NCI-H1092 treated with DMSO at 0.1 percent for 48 hours (cell line): ENCODE measurements at regions not wholly inside any gene's neighbourhood (a gene's known extent, or its start where the extent isn't known, plus 50 kb on each side); places are given as distances from the start of the nearest gene placed in this dataset.

ENCODE experiments used
- DNase-seq: peaks from one replicate; lab custom pipeline; 2025; lab: John Stamatoyannopoulos, UW

DNA sequence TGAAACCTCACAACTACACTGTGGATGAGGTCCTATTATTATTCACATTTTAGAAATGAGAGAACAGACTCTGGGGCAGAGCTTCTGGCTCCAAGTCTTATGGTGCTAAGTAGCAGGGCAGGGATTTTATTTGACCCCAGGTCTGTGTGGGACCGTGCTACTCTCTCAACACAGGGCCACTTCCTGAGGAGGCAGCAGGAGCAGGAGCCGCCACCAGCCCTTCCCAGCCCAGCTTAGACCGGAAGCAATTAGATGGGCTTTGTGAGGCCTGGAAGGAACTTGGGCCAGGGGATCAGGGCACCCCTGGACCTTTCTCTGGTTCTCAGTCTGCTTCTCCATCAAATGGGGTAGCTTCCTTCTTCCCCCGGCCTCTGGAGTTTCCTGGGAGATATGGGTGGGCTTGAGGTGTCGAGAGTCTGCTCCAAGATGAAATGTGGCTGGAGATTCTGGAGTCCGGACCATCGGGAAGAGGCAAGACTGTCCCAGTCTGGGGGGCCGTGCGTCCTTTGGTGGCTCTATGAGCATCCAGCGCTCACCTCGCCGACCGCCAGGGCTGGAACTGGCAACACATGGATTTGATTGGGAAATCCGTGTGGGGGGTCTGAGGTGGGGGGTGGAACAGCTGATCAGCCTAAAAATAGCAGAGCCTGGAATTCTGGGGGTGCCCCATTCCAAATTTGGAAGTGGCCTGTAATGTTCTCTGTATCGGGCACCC lies 136.8 kb downstream of the FOXD2 start:
- no peak for DNase-seq

GRCh38 chr1:47575855-47576757 lies 138.3 kb downstream of the FOXD2 start:
- DNase-seq = no peak

DNA sequence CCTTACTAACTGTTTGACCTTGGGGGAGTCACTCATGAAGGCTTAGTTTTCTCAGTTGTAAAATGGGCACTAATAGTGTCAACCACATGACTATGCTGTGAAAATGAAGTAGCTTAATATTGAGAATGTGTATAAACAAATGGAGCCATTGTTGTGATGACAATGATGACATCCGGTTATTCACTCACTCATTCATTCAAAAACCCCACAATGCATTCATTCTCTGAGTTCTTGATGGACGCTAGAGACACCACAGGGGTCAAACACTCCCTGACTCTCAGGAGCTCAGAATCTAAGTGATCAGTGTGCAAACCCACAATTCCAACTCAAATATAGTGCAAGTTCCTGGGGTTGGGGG lies 138.9 kb downstream of the FOXD2 start:
- DNase-seq = no peak

GRCh38 chr1:47577303-47578025 lies 139.6 kb downstream of the FOXD2 start:
- DNase-seq = no peak

DNA sequence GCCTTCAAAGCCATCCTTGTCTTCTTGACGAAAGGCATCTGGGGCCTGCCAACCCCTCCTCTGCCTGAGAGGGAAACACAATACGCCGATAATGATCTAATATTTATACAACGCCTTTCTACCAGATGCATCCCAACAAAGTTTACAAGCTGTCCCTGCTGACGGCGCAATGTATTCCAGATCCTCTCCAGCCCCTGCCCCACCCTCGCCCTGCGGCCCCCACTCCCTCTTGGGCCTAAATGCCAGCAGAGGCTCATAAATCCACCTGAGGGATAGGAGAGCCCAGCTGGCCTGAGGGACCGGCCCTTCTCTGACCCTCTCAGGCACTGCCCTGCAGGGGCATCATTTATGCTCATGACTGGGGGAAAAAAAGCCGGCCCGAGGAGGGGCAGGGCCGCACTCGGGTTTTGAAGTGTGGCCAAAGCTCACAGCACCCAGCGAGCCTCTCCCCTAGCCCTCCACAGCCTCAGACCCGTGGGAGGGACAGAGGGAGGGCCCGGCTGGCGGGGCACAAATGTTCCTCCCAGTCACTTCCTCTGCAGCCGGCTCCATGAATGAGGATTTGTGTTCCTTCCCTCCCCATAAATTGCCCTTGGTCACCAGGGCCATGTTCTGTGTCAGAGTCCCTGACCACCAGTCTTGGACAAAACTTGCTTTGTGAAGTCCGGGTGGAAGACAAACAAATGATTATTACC lies 140.3 kb downstream of the FOXD2 start:
- no peak for DNase-seq

- DNase-seq = no peak
Measured at GRCh38 chr1:47578721-47579419, 141.0 kb downstream of the FOXD2 start.

DNA sequence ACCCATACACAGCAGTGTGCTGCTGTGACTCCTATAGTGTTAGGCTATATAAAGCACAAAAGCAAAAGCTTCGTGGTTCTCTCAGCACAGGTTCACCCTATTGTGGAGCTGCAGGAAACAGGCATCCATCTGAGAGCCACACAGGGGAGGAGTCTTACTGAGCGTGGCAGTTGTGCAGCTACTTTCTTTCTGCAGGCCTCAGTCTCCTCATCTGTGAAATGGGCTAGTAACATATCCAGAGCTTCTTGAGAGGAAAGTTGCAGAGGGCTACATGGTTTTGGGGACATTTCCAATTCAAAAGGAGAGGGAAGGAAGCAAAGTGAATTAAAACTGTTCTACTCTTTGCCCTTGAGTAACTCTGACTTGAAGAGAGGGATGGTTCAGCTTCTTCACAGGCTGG lies 142.0 kb downstream of the FOXD2 start:
- DNase-seq = no peak

DNA sequence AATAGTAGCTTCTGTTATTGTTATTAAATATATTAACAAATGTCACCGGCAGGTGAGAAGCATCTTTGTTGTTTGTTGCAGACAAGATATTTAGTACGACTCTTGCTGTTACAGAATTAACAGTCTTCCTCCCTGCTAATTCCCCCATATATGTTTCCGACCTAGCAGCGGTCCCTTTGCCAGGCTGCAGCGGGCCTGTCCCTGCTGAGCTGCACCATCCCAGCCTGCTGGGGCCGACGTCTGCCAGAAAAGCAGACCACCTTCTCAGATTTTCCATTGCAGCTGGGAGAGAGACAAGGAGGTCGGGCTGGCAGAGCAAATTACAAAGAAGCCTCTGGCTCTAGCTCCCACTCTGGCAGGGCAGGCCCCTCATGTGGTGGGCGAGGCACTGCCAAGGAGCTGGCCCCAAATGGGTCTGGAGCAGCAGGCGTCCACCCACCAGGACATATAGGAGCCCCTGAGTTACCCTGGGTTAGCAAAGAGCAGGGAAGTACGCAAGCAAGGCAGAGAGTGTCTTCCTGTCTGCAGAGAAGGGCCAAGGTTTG lies 142.7 kb downstream of the FOXD2 start:
- no peak for DNase-seq

GRCh38 chr1:47582891-47583608 lies 145.2 kb downstream of the FOXD2 start:
- no peak for DNase-seq

DNA sequence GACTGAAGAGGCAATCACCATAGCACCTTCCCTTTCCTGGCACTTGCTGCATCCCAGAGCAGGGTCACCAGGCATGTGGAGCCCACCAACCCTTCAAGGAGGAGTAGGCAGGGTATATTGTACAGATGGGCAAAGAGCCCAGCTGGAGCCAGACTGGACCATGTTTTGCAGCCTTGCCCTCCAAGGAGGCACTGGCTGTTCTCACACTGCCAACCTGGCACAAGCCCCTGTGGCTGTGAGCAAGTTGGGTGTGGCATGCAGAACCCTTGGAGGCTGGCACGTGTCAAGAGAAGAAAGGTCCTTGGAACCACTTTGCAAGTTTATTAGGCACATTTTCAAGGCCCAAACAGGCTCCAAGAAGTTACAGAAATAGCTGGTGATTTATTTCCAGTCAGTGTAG lies 146.4 kb downstream of the FOXD2 start:
- no peak for DNase-seq

DNA sequence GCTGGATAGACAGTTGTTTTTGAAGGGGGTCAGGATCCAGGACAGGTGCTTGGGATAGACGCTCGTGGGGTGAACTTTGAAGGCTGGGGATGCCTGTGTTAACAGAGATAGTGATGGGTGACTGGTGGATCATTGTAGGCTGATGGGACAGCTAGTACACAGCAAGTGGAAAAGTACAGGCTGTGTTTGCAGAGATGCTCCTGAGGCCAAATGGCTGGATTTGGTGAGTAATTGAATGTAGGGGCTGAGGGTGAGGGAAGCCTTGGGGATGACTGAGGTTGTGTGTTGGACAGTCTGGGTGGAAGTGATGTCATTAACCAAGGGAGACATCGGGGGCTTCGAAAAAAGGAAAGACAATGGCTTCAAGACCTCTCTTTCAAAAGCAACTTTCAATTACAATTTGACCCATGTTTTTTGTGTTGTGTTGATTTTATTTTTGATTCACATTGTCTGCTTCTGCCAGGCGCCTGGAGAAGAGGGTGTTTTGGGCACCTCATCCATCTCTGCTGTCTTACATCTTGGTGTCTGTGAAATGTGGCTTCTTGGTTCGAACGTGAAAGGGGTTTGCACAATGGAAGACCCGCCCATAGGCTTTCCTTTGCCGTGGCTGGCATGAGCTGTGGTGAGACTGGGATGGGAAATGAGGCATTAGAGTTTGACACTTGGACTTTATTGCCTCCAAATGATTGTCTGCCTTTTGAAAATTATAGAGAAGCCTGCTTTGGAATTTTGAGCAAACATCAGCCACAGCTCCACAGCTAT lies 147.5 kb downstream of the FOXD2 start:
- no peak for DNase-seq

DNA sequence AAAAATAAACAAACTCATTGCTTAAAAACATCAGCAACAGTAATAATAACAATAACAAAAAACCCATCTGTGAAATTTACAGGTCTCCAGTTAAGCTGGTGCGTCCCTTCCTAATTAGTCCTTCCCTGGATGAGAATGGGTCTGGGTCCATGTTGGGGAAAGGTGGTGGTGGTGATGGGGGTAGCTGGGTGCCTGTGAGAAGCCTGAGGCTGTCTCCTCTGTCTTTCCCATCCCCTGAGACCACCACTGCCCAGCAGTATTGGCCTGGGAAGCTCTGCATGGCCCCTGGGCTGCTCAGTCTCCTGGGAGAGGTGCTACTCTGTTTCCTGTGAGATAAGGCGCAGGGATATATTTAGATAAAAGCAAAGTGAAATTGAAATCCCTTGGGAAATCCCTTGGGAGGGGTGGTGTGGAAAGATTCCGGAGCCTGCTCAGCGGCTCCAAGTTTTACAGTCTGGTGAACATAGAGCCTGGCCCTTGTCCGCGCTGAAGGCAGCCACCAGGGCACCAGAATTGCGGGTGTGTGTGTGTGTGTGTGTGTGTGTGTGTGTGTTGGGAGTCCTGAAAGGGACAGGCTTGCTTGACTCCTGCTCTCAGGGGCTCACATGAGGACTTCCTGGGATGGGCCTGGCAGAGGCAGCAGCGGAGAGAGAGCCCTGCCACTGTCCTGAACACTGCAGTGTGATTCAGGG lies 150.2 kb downstream of the FOXD2 start:
- DNase-seq = no peak

DNA sequence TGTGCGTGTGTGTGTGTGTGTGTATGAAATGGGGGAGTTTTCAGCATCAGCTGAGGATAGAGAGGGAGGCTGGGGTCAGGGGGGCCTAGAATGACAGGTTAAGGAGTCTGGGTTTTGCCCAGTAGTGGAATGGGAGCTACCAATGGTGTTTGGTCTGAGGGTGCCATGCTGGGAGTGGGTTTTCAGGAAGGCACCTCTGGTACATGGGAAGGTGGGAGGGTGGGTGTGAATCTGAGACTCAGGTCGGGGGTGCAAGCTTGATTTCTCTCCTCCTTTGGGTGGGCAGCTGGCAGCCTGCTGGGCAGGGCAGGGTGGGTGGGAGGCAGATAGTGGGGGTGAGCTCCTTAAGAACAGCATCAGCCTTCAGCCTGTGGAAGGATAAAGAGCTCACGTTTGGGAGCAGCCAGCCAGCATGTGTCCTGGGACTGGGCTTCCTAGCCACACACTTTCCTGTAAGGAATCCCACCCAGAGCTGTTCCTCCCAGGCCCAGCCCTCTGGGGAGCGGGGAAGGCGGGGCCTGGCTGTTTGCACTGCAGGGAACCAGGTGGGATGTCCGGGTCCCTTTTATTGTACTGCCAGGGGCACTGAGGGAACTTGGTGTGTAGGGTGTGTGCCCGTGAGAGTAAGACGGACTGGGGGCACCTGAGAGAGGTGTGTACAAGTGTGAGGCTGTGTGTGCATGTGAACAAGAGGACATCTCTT lies 152.8 kb downstream of the FOXD2 start:
- no peak for DNase-seq

DNA sequence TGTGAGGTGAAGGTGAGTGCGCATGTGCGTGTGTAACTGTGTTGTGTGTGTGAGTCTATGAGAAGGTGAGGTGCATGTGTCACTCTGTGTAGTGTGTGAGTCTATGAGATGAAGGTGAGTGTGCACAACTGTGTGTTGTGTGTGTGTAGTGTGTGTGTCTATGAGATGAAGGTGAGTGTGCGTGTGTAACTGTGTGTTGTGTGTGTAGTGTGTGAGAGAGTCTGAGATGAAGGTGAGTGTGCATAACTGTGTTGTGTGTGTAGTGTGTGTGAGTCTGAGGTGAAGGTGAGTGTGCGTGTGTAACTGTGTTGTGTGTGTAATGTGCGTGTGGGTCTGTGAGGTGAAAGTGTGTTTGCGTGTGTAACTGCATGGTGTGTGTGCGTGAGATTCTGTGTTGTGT lies 154.0 kb downstream of the FOXD2 start:
- DNase-seq = no peak

- DNase-seq = peak; percentile 47
Measured at GRCh38 chr1:47592296-47593012, 154.6 kb downstream of the FOXD2 start.

GRCh38 chr1:47593013-47593568 lies 155.2 kb downstream of the FOXD2 start:
- DNase-seq = peak; percentile 47

DNA sequence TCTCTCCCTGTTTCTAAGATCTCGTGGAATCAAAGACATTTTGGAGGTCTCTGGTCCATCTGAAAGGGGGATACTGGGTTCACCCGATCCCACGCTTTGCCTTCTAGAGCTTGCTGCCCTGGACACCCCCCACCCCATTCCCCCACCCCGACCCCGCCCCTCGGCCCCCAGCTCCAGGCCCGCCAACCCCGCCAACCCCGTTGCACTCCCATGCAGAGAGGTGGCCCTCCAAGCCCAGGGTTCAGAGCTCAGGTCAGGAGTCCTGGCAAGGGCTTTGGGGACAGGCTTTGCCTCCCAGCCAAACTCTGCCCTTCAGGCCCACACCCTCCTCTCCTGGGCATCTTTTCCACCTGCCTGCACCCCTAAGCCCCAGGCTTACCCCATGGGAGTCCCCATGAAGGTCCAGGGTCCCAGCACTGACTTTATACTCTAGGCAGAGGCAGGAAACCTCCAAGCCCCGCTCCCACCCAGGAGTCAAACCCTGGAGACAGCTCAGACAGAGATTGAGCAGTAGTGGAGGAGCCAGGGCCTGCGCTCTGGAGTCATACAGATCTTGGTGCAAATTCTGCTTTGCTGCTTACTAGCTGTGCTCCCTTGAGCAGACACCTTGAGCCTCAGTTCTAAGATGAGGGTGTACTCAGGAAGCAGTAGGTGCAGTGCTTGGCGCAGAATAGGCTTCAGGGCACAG lies 155.9 kb downstream of the FOXD2 start:
- no peak for DNase-seq
